ENCODE measurements at regions not wholly inside any gene's neighbourhood (a gene's known extent, or its start where the extent isn't known, plus 50 kb on each side); places are given as distances from the start of the nearest gene placed in this dataset.

- no peak for TF ChIP-seq POU2F2 (IDR thresholded peaks at IDR 0.05; ENCODE audit: low read depth, low read length)
- no peak for TF ChIP-seq SPI1 (IDR thresholded peaks at IDR 0.05; ENCODE audit: low read depth, low read length)
- no peak for TF ChIP-seq POLR2A (IDR thresholded peaks at IDR 0.05; ENCODE audit: low read depth, low read length)
Observed at GRCh38 chr7:18230271-18230670, 202.6 kb upstream of the PRPS1L1 start.

All from GM12891 (cell line).